K562 (cell line): ENCODE measurements at regions not wholly inside any gene's neighbourhood (a gene's known extent, or its start where the extent isn't known, plus 50 kb on each side); places are given as distances from the start of the nearest gene placed in this dataset.

Experiments used
- ATAC-seq: fragments of 200-7000 bp; cut with Tn5 transposase; 3 replicates; pipeline ENCODE4 v1.9.1; 2020; ENCODE audit warnings: moderate library complexity
- BruUV-seq: library from RNA; stranded (reverse); fragments of 400-500 nt; replicated peaks from 2 replicates; lab custom pipeline; 2021; lab: Mats Ljungman, UMichigan
- CTCF ChIA-PET: fragments of 300-600 bp; formaldehyde crosslinking; extraction: SDS; loops from one replicate; lab custom pipeline; 2021; ENCODE audit warnings: low intra/inter-chr PET ratio; lab: Yijun Ruan, JAX
- POLR2A ChIA-PET: fragments of 300-600, 350-650 bp; sonication (Branson Sonifier 250); formaldehyde crosslinking; extraction: SDS; loops from one replicate; lab custom pipeline; 2021; ENCODE audit warnings: antibody characterized with exemption, inconsistent platforms; lab: Yijun Ruan, JAX
- DNase-seq, 4 experiments: peaks; one replicate each; pipeline versions ENCODE4 v3.0.0 to v3.0.0-alpha.2; 2011 to 2018; ENCODE audit warnings: low spot score in 3 of 4, mixed read lengths in 3 of 4; ENCODE audit errors: extremely low read depth in 1 of 4
- FAIRE-seq: peaks from 2 replicates; lab custom pipeline; 2011; peaks lifted over from hg19 to GRCh38; lab: Jason Lieb, UNC
- H2AFZ ChIP-seq: 2 replicates; pipeline ENCODE4 v1.6.0; 2011; ENCODE audit warnings: low read depth, low read length, control low read depth, inconsistent platforms
- H3K27ac ChIP-seq: fragments of 200-600 bp; 3 replicates; pipeline ENCODE4 v1.8.0; 2011; ENCODE audit warnings: low read depth, mild to moderate bottlenecking, control low read depth, inconsistent platforms, low read length, moderate library complexity, mixed read lengths; ENCODE audit errors: extremely low read depth
- H3K27me3 ChIP-seq, 2 experiments: fragments of 300-600 bp in 1 of 2; 2 replicates in 1 of 2; 3 replicates in 1 of 2; pipeline versions ENCODE4 v1.6.0 to v1.8.0; 2011; ENCODE audit warnings: inconsistent platforms in 2 of 2, low read length in 2 of 2, mild to moderate bottlenecking in 1 of 2, mixed read lengths in 1 of 2, moderate library complexity in 1 of 2; ENCODE audit not compliant: control insufficient read depth in 2 of 2, insufficient read depth in 2 of 2
- H3K36me3 ChIP-seq: fragments of 300-600 bp; 3 replicates; pipeline ENCODE4 v1.8.0; 2011; ENCODE audit warnings: mild to moderate bottlenecking, low read length, inconsistent platforms; ENCODE audit not compliant: control insufficient read depth, insufficient read depth
- H3K4me1 ChIP-seq, 2 experiments: fragments of 200-600 bp in 1 of 2; replicated peaks in 1 of 2; 2 replicates in 1 of 2; 3 replicates in 1 of 2; pipeline versions ENCODE4 v1.5.1 to v1.8.0; 2011; ENCODE audit warnings: inconsistent platforms in 2 of 2, low read length in 2 of 2, mild to moderate bottlenecking in 1 of 2, mixed read lengths in 1 of 2, moderate library complexity in 1 of 2; ENCODE audit not compliant: control insufficient read depth in 2 of 2, insufficient read depth in 2 of 2
- H3K4me2 ChIP-seq: 2 replicates; pipeline ENCODE4 v1.6.1; 2011; ENCODE audit warnings: low read length, control low read depth, inconsistent platforms, mixed read lengths; ENCODE audit not compliant: insufficient read depth
- H3K4me3 ChIP-seq: fragments of 200-600 bp; sonication (generic), shearing (Covaris generic); 2 replicates; pipeline ENCODE4 v1.5.1; 2016; ENCODE audit warnings: control low read depth, inconsistent platforms
- H3K79me2 ChIP-seq: fragments of 200-600 bp; 3 replicates; pipeline ENCODE4 v1.8.0; 2011; ENCODE audit warnings: low read length, inconsistent platforms; ENCODE audit not compliant: control insufficient read depth, insufficient read depth
- H3K9ac ChIP-seq, 2 experiments: 2 replicates each; pipeline versions ENCODE4 v1.6.0 to v1.6.1; 2011; ENCODE audit warnings: low read depth in 2 of 2, low read length in 2 of 2, control low read depth in 1 of 2, inconsistent platforms in 1 of 2, mild to moderate bottlenecking in 1 of 2, mixed read lengths in 1 of 2; ENCODE audit not compliant: insufficient read depth in 1 of 2
- H3K9me1 ChIP-seq: one replicate; pipeline ENCODE4 v1.6.0; 2011; ENCODE audit warnings: inconsistent platforms, mild to moderate bottlenecking, low read length, moderate library complexity; ENCODE audit not compliant: control insufficient read depth, insufficient read depth
- H3K9me3 ChIP-seq: replicated peaks from 2 replicates; pipeline ENCODE4 v1.5.1; 2011; ENCODE audit warnings: low read depth, low read length, inconsistent platforms; ENCODE audit not compliant: control insufficient read depth, insufficient read depth
- H4K20me1 ChIP-seq: replicated peaks from 2 replicates; pipeline ENCODE4 v1.6.1; 2011; ENCODE audit warnings: low read length, inconsistent platforms, mixed read lengths; ENCODE audit not compliant: control insufficient read depth, insufficient read depth
- AFF4 ChIP-seq: sonication (generic); formaldehyde crosslinking; IDR thresholded peaks from 2 replicates; pipeline ENCODE4 v1.8.0; 2023; ENCODE audit warnings: mild to moderate bottlenecking, missing genetic modification reagents
- GABPA ChIP-seq: fragments of 200-800 bp; sonication (Bioruptor generic); conservative IDR thresholded peaks from 2 replicates; pipeline ENCODE4 v1.6.1; 2016; ENCODE audit warnings: low read depth, missing genetic modification characterization, missing compliant biosample characterization
- HMG20B ChIP-seq: fragments of 250-450 bp; sonication (Bioruptor Pico); IDR thresholded peaks from 2 replicates; pipeline ENCODE4 v1.5.0; 2021; ENCODE audit warnings: mild to moderate bottlenecking
- HNRNPUL1 ChIP-seq: fragments of 200-400 bp; formaldehyde crosslinking; IDR thresholded peaks from 2 replicates; pipeline ENCODE4 v1.6.1; 2017; ENCODE audit warnings: low read length
- HOXB6 ChIP-seq: fragments of 250-450 bp; sonication (Bioruptor Pico); IDR thresholded peaks from 2 replicates; pipeline ENCODE4 v1.5.1; 2022; ENCODE audit warnings: mild to moderate bottlenecking, borderline replicate concordance
- MAFG ChIP-seq: fragments of 450-650 bp; conservative IDR thresholded peaks from 2 replicates; pipeline ENCODE4 v1.6.1; 2016; ENCODE audit warnings: missing genetic modification characterization, missing compliant biosample characterization
- MXD1 ChIP-seq: fragments of 250-450 bp; sonication (Bioruptor Pico); IDR thresholded peaks from 2 replicates; pipeline ENCODE4 v1.8.0; 2021; ENCODE audit warnings: borderline replicate concordance, mild to moderate bottlenecking, moderate library complexity; ENCODE audit not compliant: poor library complexity, severe bottlenecking
- MYC ChIP-seq, 2 experiments: fragments of 250-450 bp in 1 of 2; sonication (Bioruptor Pico) in 1 of 2; IDR thresholded peaks; 2 replicates each; pipeline versions ENCODE4 v1.5.1 to v1.6.1; 2012 to 2021; ENCODE audit warnings: low read depth in 2 of 2, borderline replicate concordance in 1 of 2, improper control_type of control experiment in 1 of 2, low read length in 1 of 2, mild to moderate bottlenecking in 1 of 2, moderate library complexity in 1 of 2
- MYNN ChIP-seq, 2 experiments: sonication (generic); formaldehyde crosslinking in 1 of 2; IDR thresholded peaks; 2 replicates each; pipeline versions ENCODE4 v1.5.0 to v1.6.1; 2016 to 2020; ENCODE audit warnings: antibody characterized with exemption in 1 of 2, missing genetic modification reagents in 1 of 2
- NFE2 ChIP-seq: IDR thresholded peaks from 2 replicates; pipeline ENCODE4 v1.6.1; 2014; ENCODE audit warnings: antibody characterized with exemption, low read depth
- RBM39 ChIP-seq: fragments of 200-400 bp; formaldehyde crosslinking; optimal IDR thresholded peaks from 2 replicates; pipeline ENCODE3; 2018; ENCODE audit warnings: low read depth, low read length
- SIRT6 ChIP-seq: IDR thresholded peaks from one replicate; pipeline ENCODE4 v1.6.1; 2012; ENCODE audit warnings: low read depth, mild to moderate bottlenecking, control low read depth, inconsistent platforms, low read length, moderate library complexity
- ZNF384 ChIP-seq: IDR thresholded peaks from 2 replicates; pipeline ENCODE4 v1.6.1; 2012; ENCODE audit warnings: low read depth, low read length, improper control_type of control experiment
- ZNF408 ChIP-seq: fragments of 250-450 bp; sonication (Bioruptor Pico); IDR thresholded peaks from 2 replicates; pipeline ENCODE4 v1.4.0; 2020; ENCODE audit warnings: low read depth, mild to moderate bottlenecking, moderate library complexity
- ZNF431 ChIP-seq: sonication (generic); formaldehyde crosslinking; IDR thresholded peaks from 2 replicates; pipeline ENCODE4 v1.8.0; 2022; ENCODE audit warnings: mild to moderate bottlenecking, missing genetic modification reagents
- ZNF512 ChIP-seq: IDR thresholded peaks from 2 replicates; pipeline ENCODE4 v1.6.1; 2016; ENCODE audit warnings: missing genetic modification characterization, missing compliant biosample characterization
- ZNF79 ChIP-seq: fragments of 250-450 bp; sonication (Bioruptor Pico); IDR thresholded peaks from 2 replicates; pipeline ENCODE4 v1.4.0; 2020; ENCODE audit warnings: low read depth, mild to moderate bottlenecking, moderate library complexity
- WGBS: fragments of 100-300 bp; shearing (Covaris generic); methylation state at CpG from one replicate; pipeline ENCODE4 v1.1.6; 2016; ENCODE audit warnings: low coverage, mixed read lengths; ENCODE audit not compliant: insufficient coverage; ENCODE audit errors: missing lambda C conversion rate; 5-methylcytosine and 5-hydroxymethylcytosine counted together
- in situ Hi-C: fragments of 300-500 bp; cut with MboI; formaldehyde crosslinking; loops from 4 replicates; pipeline ENCODE4 v1.15.0; 2018; ENCODE audit warnings: inconsistent platforms, mixed read lengths
- intact Hi-C: fragments of 100-400 bp; cut with micrococcal nuclease; formaldehyde crosslinking; loops from 2 replicates; pipeline ENCODE4 v1.14.2; 2022

GRCh38 chr1:230549625-230550024 is 92.7 kb upstream of the COG2 start (continued):
- TF ChIP-seq AFF4 (no peak), GABPA (tag) (no peak), ZNF384 (no peak), ZNF431 (CRISPR knock-in tag) (no peak), ZNF408 (CRISPR knock-in tag) (no peak), RBM39 (no peak), SIRT6 (no peak)

- FAIRE-seq = no peak
- TF ChIP-seq MAFG (tag) = no peak
- TF ChIP-seq HNRNPUL1 = no peak
- TF ChIP-seq ZNF79 (CRISPR knock-in tag) = no peak
- no peak for TF ChIP-seq MXD1 (CRISPR knock-in tag)
- no peak for TF ChIP-seq ZNF512 (tag)
- TF ChIP-seq MYNN (IDR thresholded peaks at IDR 0.05) = no peak
- no peak for TF ChIP-seq MYNN (CRISPR knock-in tag; IDR thresholded peaks at IDR 0.05)
- no peak for TF ChIP-seq MYC (IDR thresholded peaks at IDR 0.05; ENCODE audit: low read depth, low read length)
- TF ChIP-seq MYC (CRISPR knock-in tag; IDR thresholded peaks at IDR 0.05; ENCODE audit: borderline replicate concordance, low read depth) = no peak
- TF ChIP-seq HOXB6 = no peak
- TF ChIP-seq NFE2 = no peak
- no peak for TF ChIP-seq HMG20B (CRISPR knock-in tag)
- TF ChIP-seq, all 486 proteins: peak for 0
- intact Hi-C loops = no loop called here
- Histone ChIP-seq H3K4me2 (no peak overlapping the region), H3K27me3 (no peaks in the 10 kb centered on the region; a peak in 2 of 5 replicates), H3K4me3 (no peak overlapping the region), H2AFZ (no peak overlapping the region), H3K79me2 (no peaks in the 10 kb centered on the region), H3K27ac (no peak overlapping the region), H3K36me3 (no peaks in the 10 kb centered on the region), H3K9ac (no peak overlapping the region), H3K9me1 (no peaks in the 10 kb centered on the region), H3K4me1 (no peaks in the 10 kb centered on the region), H3K9me3 (no peaks in the 10 kb centered on the region), H4K20me1 (no peaks in the 10 kb centered on the region; the same call in none of the 2 replicates)
- CTCF ChIA-PET = no interaction called here
- WGBS = 2% methylated on average over 5 of the region's 5 CpGs
- BruUV-seq = no TSS peak
- in situ Hi-C loops = no loop called here
- POLR2A ChIA-PET = interaction anchor here (0.8 to 0.9 kb wide), 2 partner anchors 8 to 11 kb away, joined by 3 to 4 read pairs; no protein-coding TSS in a partner anchor
- DNase-seq = no peak
- ATAC-seq = no peak
These were observed 93.3 kb upstream of the COG2 start for GRCh38 chr1:230548997-230549396.
